ENCODE measurements at regions not wholly inside any gene's neighbourhood (a gene's known extent, or its start where the extent isn't known, plus 50 kb on each side); places are given as distances from the start of the nearest gene placed in this dataset.

GRCh38 chr5:58327289-58327688 lies 132.6 kb downstream of the PLK2 start:
- Histone ChIP-seq H3K9me3 (ENCODE audit: insufficient read depth, low read length, severe bottlenecking) (no peaks in the 10 kb centered on the region), H3K36me3 (ENCODE audit: insufficient read depth, low read length) (no peaks in the 10 kb centered on the region), H3K27ac (ENCODE audit: low read length) (no peak overlapping the region), H3K27me3 (ENCODE audit: insufficient read depth, low read length, poor library complexity) (no peaks in the 10 kb centered on the region), H3K9ac (ENCODE audit: low read depth, low read length) (no peak overlapping the region), H3K4me2 (ENCODE audit: insufficient read depth, low read length) (no peak overlapping the region), H3K4me1 (ENCODE audit: insufficient read depth, low read length) (no peaks in the 10 kb centered on the region), H3K79me2 (ENCODE audit: insufficient read depth, low read length) (no peaks in the 10 kb centered on the region), H3K4me3 (ENCODE audit: low read depth in 1 of 2, low read length in 2 of 2) (no peak overlapping the region), H4K20me1 (ENCODE audit: insufficient read depth, low read length) (no peaks in the 10 kb centered on the region), H2AFZ (ENCODE audit: low read depth, low read length) (no peak overlapping the region)
- no peak for TF ChIP-seq CTCF (IDR thresholded peaks at IDR 0.05; ENCODE audit: borderline replicate concordance, extremely low read depth, low read length, poor library complexity, severe bottlenecking)
- no peak for TF ChIP-seq EZH2 (IDR thresholded peaks at IDR 0.05; ENCODE audit: borderline replicate concordance, low read depth, low read length, severe bottlenecking)
- DNase-seq (no peak), ATAC-seq (ENCODE audit: insufficient read depth, low read depth) (no peak)

- H3K27me3 ChIP-seq (ENCODE audit: insufficient read depth, low read length, poor library complexity): no peaks in the 10 kb centered on the region
- no peaks in the 10 kb centered on the region for H3K79me2 ChIP-seq (ENCODE audit: insufficient read depth, low read length)
- no peaks in the 10 kb centered on the region for H3K36me3 ChIP-seq (ENCODE audit: insufficient read depth, low read length)
- H3K4me1 ChIP-seq (ENCODE audit: insufficient read depth, low read length): no peaks in the 10 kb centered on the region
- no peak overlapping the region for H3K4me3 ChIP-seq (ENCODE audit: low read depth in 1 of 2, low read length in 2 of 2)
- TF ChIP-seq EZH2 (IDR thresholded peaks at IDR 0.05; ENCODE audit: borderline replicate concordance, low read depth, low read length, severe bottlenecking) (no peak), CTCF (IDR thresholded peaks at IDR 0.05; ENCODE audit: borderline replicate concordance, extremely low read depth, low read length, poor library complexity, severe bottlenecking) (no peak)
- no peaks in the 10 kb centered on the region for H3K9me3 ChIP-seq (ENCODE audit: insufficient read depth, low read length, severe bottlenecking)
- ATAC-seq (ENCODE audit: insufficient read depth, low read depth) (no peak), DNase-seq (no peak)
- H4K20me1 ChIP-seq (ENCODE audit: insufficient read depth, low read length): no peaks in the 10 kb centered on the region
- H3K4me2 ChIP-seq (ENCODE audit: insufficient read depth, low read length): no peak overlapping the region
- H2AFZ ChIP-seq (ENCODE audit: low read depth, low read length): no peak overlapping the region
- H3K9ac ChIP-seq (ENCODE audit: low read depth, low read length): no peak overlapping the region
- no peak overlapping the region for H3K27ac ChIP-seq (ENCODE audit: low read length)
Observed at GRCh38 chr5:58326022-58326421, 133.9 kb downstream of the PLK2 start.

GRCh38 chr5:58322453-58322852 lies 137.4 kb downstream of the PLK2 start:
- no peak overlapping the region for H2AFZ ChIP-seq (ENCODE audit: low read depth, low read length)
- no peak overlapping the region for H3K4me3 ChIP-seq (ENCODE audit: low read depth in 1 of 2, low read length in 2 of 2)
- H3K9me3 ChIP-seq (ENCODE audit: insufficient read depth, low read length, severe bottlenecking): no peaks in the 10 kb centered on the region
- no peak overlapping the region for H3K4me2 ChIP-seq (ENCODE audit: insufficient read depth, low read length)
- no peak overlapping the region for H3K27ac ChIP-seq (ENCODE audit: low read length)
- no peaks in the 10 kb centered on the region for H3K4me1 ChIP-seq (ENCODE audit: insufficient read depth, low read length)
- TF ChIP-seq EZH2 (IDR thresholded peaks at IDR 0.05; ENCODE audit: borderline replicate concordance, low read depth, low read length, severe bottlenecking): no peak
- no peak for TF ChIP-seq CTCF (IDR thresholded peaks at IDR 0.05; ENCODE audit: borderline replicate concordance, extremely low read depth, low read length, poor library complexity, severe bottlenecking)
- ATAC-seq (ENCODE audit: insufficient read depth, low read depth) (no peak), DNase-seq (no peak)
- no peaks in the 10 kb centered on the region for H3K79me2 ChIP-seq (ENCODE audit: insufficient read depth, low read length)
- H4K20me1 ChIP-seq (ENCODE audit: insufficient read depth, low read length): no peaks in the 10 kb centered on the region
- no peaks in the 10 kb centered on the region for H3K27me3 ChIP-seq (ENCODE audit: insufficient read depth, low read length, poor library complexity)
- H3K36me3 ChIP-seq (ENCODE audit: insufficient read depth, low read length): no peaks in the 10 kb centered on the region
- H3K9ac ChIP-seq (ENCODE audit: low read depth, low read length): no peak overlapping the region

- Histone ChIP-seq H3K4me3 (ENCODE audit: low read depth in 1 of 2, low read length in 2 of 2) (no peak overlapping the region), H3K9me3 (ENCODE audit: insufficient read depth, low read length, severe bottlenecking) (no peaks in the 10 kb centered on the region), H3K79me2 (ENCODE audit: insufficient read depth, low read length) (no peaks in the 10 kb centered on the region), H3K27me3 (ENCODE audit: insufficient read depth, low read length, poor library complexity) (no peaks in the 10 kb centered on the region), H3K4me2 (ENCODE audit: insufficient read depth, low read length) (no peak overlapping the region), H2AFZ (ENCODE audit: low read depth, low read length) (no peak overlapping the region), H3K27ac (ENCODE audit: low read length) (no peak overlapping the region), H4K20me1 (ENCODE audit: insufficient read depth, low read length) (no peaks in the 10 kb centered on the region), H3K9ac (ENCODE audit: low read depth, low read length) (no peak overlapping the region), H3K36me3 (ENCODE audit: insufficient read depth, low read length) (no peaks in the 10 kb centered on the region), H3K4me1 (ENCODE audit: insufficient read depth, low read length) (no peaks in the 10 kb centered on the region)
- TF ChIP-seq EZH2 (IDR thresholded peaks at IDR 0.05; ENCODE audit: borderline replicate concordance, low read depth, low read length, severe bottlenecking): no peak
- TF ChIP-seq CTCF (IDR thresholded peaks at IDR 0.05; ENCODE audit: borderline replicate concordance, extremely low read depth, low read length, poor library complexity, severe bottlenecking): no peak
- no peak for DNase-seq
- ATAC-seq (ENCODE audit: insufficient read depth, low read depth): no peak
Observed at GRCh38 chr5:58318468-58318867, 141.4 kb downstream of the PLK2 start.
